SK-N-SH treated with all-trans-retinoic acid at 6 μM for 48 hours (cell line): ENCODE measurements at regions not wholly inside any gene's neighbourhood (a gene's known extent, or its start where the extent isn't known, plus 50 kb on each side); places are given as distances from the start of the nearest gene placed in this dataset.

Experiments used
- ATAC-seq: fragments of 200-7000 bp; cut with Tn5 transposase; 3 replicates; pipeline ENCODE4 v1.9.1; 2020; ENCODE audit warnings: mild to moderate bottlenecking, moderate library complexity
- ARNTL ChIP-seq: fragments of 450-650 bp; formaldehyde crosslinking; IDR thresholded peaks from 2 replicates; pipeline ENCODE4 v1.5.0; 2020; ENCODE audit warnings: low read depth, mild to moderate bottlenecking, moderate library complexity, borderline replicate concordance
- BACH2 ChIP-seq: fragments of 250-450 bp; sonication (Bioruptor Pico); IDR thresholded peaks from 2 replicates; pipeline ENCODE4 v1.9.0; 2021; ENCODE audit warnings: mild to moderate bottlenecking, borderline replicate concordance
- CREB5 ChIP-seq: fragments of 250-450 bp; sonication (Bioruptor Pico); IDR thresholded peaks from 2 replicates; pipeline ENCODE4 v1.5.1; 2020; ENCODE audit warnings: low read depth, mild to moderate bottlenecking, moderate library complexity
- CSDC2 ChIP-seq: fragments of 250-450 bp; sonication (Bioruptor Pico); IDR thresholded peaks from 2 replicates; pipeline ENCODE4 v1.5.0; 2020; ENCODE audit warnings: mild to moderate bottlenecking, moderate library complexity
- CSRNP3 ChIP-seq: fragments of 250-450 bp; sonication (Bioruptor Pico); IDR thresholded peaks from 2 replicates; pipeline ENCODE4 v1.5.1; 2021; ENCODE audit warnings: mild to moderate bottlenecking, moderate library complexity
- ESRRG ChIP-seq: fragments of 250-450 bp; sonication (Bioruptor Pico); IDR thresholded peaks from 2 replicates; pipeline ENCODE4 v1.6.1; 2021; ENCODE audit warnings: mild to moderate bottlenecking
- GLIS3 ChIP-seq: fragments of 250-450 bp; sonication (Bioruptor Pico); IDR thresholded peaks from 2 replicates; pipeline ENCODE4 v1.5.0; 2020; ENCODE audit warnings: mild to moderate bottlenecking, moderate library complexity
- ISL1 ChIP-seq: fragments of 250-450 bp; sonication (Bioruptor Pico); IDR thresholded peaks from 2 replicates; pipeline ENCODE4 v2.1.2; 2022; ENCODE audit warnings: mild to moderate bottlenecking, moderate library complexity
- OSR1 ChIP-seq: fragments of 250-450 bp; sonication (Bioruptor Pico); IDR thresholded peaks from 2 replicates; pipeline ENCODE4 v1.8.0; 2022; ENCODE audit warnings: moderate library complexity, mild to moderate bottlenecking, inconsistent platforms
- PATZ1 ChIP-seq: fragments of 250-450 bp; sonication (Bioruptor Pico); IDR thresholded peaks from 2 replicates; pipeline ENCODE4 v1.8.0; 2020; ENCODE audit warnings: mild to moderate bottlenecking, moderate library complexity, borderline replicate concordance
- POU6F1 ChIP-seq: fragments of 250-450 bp; sonication (Bioruptor Pico); IDR thresholded peaks from 2 replicates; pipeline ENCODE4 v1.8.0; 2021; ENCODE audit warnings: low read depth, mild to moderate bottlenecking, moderate library complexity, borderline replicate concordance
- PPARA ChIP-seq: fragments of 250-450 bp; sonication (Bioruptor Pico); IDR thresholded peaks from 2 replicates; pipeline ENCODE4 v1.5.0; 2020; ENCODE audit warnings: mild to moderate bottlenecking, borderline replicate concordance
- RARB ChIP-seq: fragments of 250-450 bp; sonication (Bioruptor Pico); IDR thresholded peaks from 2 replicates; pipeline ENCODE4 v1.8.0; 2021; ENCODE audit warnings: mild to moderate bottlenecking, moderate library complexity
- SNAI2 ChIP-seq: fragments of 250-450 bp; sonication (Bioruptor Pico); IDR thresholded peaks from 2 replicates; pipeline ENCODE4 v1.5.0; 2020; ENCODE audit warnings: mild to moderate bottlenecking, moderate library complexity
- TCF4 ChIP-seq: fragments of 250-450 bp; sonication (Bioruptor Pico); IDR thresholded peaks from 2 replicates; pipeline ENCODE4 v1.8.0; 2021; ENCODE audit warnings: mild to moderate bottlenecking, moderate library complexity, borderline replicate concordance
- TOX ChIP-seq: fragments of 250-450 bp; sonication (Bioruptor Pico); IDR thresholded peaks from 2 replicates; pipeline ENCODE4 v1.8.0; 2021; ENCODE audit warnings: mild to moderate bottlenecking, moderate library complexity, borderline replicate concordance
- ZC3H10 ChIP-seq: fragments of 250-450 bp; sonication (Bioruptor Pico); IDR thresholded peaks from 2 replicates; pipeline ENCODE4 v1.5.1; 2021; ENCODE audit warnings: mild to moderate bottlenecking, moderate library complexity
- ZFP3 ChIP-seq: fragments of 250-450 bp; sonication (Bioruptor Pico); IDR thresholded peaks from 2 replicates; pipeline ENCODE4 v1.5.0; 2020; ENCODE audit warnings: mild to moderate bottlenecking, moderate library complexity
- ZFP30 ChIP-seq: fragments of 450-650 bp; formaldehyde crosslinking; IDR thresholded peaks from 2 replicates; pipeline ENCODE4 v1.5.0; 2022; ENCODE audit warnings: mild to moderate bottlenecking, moderate library complexity
- ZNF565 ChIP-seq: fragments of 450-650 bp; formaldehyde crosslinking; conservative IDR thresholded peaks from 2 replicates; pipeline ENCODE4 v1.5.0; 2020; ENCODE audit warnings: low read depth, mild to moderate bottlenecking, moderate library complexity
- ZNF8 ChIP-seq: fragments of 450-650 bp; formaldehyde crosslinking; IDR thresholded peaks from 2 replicates; pipeline ENCODE4 v1.5.0; 2020; ENCODE audit warnings: mild to moderate bottlenecking, moderate library complexity

- TF ChIP-seq ZC3H10 (CRISPR knock-in tag): no peak
- no peak for TF ChIP-seq SNAI2 (CRISPR knock-in tag)
- no peak for TF ChIP-seq ZNF565 (CRISPR knock-in tag)
- no peak for TF ChIP-seq TCF4 (CRISPR knock-in tag)
- no peak for TF ChIP-seq GLIS3 (CRISPR knock-in tag)
- TF ChIP-seq CSDC2 (CRISPR knock-in tag): no peak
- TF ChIP-seq ESRRG (CRISPR knock-in tag): no peak
- no peak for TF ChIP-seq ZFP3 (CRISPR knock-in tag)
- no peak for TF ChIP-seq RARB (CRISPR knock-in tag)
- no peak for TF ChIP-seq CREB5 (CRISPR knock-in tag)
- no peak for TF ChIP-seq BACH2 (CRISPR knock-in tag)
- no peak for TF ChIP-seq TOX (CRISPR knock-in tag)
- no peak for TF ChIP-seq POU6F1 (CRISPR knock-in tag)
- TF ChIP-seq PPARA: no peak
- no peak for ATAC-seq
These were observed 134.3 kb upstream of the PMEPA1 start for GRCh38 chr20:57843941-57844625.

GRCh38 chr20:57842720-57843119 is 132.9 kb upstream of the PMEPA1 start:
- no peak for TF ChIP-seq GLIS3 (CRISPR knock-in tag)
- no peak for TF ChIP-seq ISL1
- no peak for TF ChIP-seq CSDC2 (CRISPR knock-in tag)
- no peak for TF ChIP-seq ZC3H10 (CRISPR knock-in tag)
- TF ChIP-seq SNAI2 (CRISPR knock-in tag): no peak
- TF ChIP-seq OSR1 (CRISPR knock-in tag): no peak
- no peak for TF ChIP-seq TOX (CRISPR knock-in tag)
- TF ChIP-seq CREB5 (CRISPR knock-in tag): no peak
- TF ChIP-seq ARNTL: no peak
- TF ChIP-seq POU6F1 (CRISPR knock-in tag): no peak
- no peak for TF ChIP-seq PATZ1
- ATAC-seq: no peak

GRCh38 chr20:57841297-57841866 is 131.6 kb upstream of the PMEPA1 start:
- ATAC-seq: no peak
- no peak for TF ChIP-seq ZFP30
- no peak for TF ChIP-seq ARNTL
- TF ChIP-seq TCF4 (CRISPR knock-in tag): no peak
- TF ChIP-seq BACH2 (CRISPR knock-in tag): no peak
- no peak for TF ChIP-seq PPARA
- TF ChIP-seq ZNF565 (CRISPR knock-in tag): no peak
- TF ChIP-seq GLIS3 (CRISPR knock-in tag): no peak
- TF ChIP-seq CSRNP3 (CRISPR knock-in tag): no peak
- TF ChIP-seq PATZ1: no peak
- TF ChIP-seq OSR1 (CRISPR knock-in tag): no peak
- TF ChIP-seq ZNF8 (CRISPR knock-in tag): no peak
- TF ChIP-seq SNAI2 (CRISPR knock-in tag): no peak
- no peak for TF ChIP-seq TOX (CRISPR knock-in tag)
- TF ChIP-seq ZFP3 (CRISPR knock-in tag): no peak
- TF ChIP-seq ISL1: no peak
- no peak for TF ChIP-seq RARB (CRISPR knock-in tag)
- TF ChIP-seq CSDC2 (CRISPR knock-in tag): no peak
- TF ChIP-seq CREB5 (CRISPR knock-in tag): no peak
- no peak for TF ChIP-seq ZC3H10 (CRISPR knock-in tag)
